HG02678 (cell line): ENCODE measurements at regions not wholly inside any gene's neighbourhood (a gene's known extent, or its start where the extent isn't known, plus 50 kb on each side); places are given as distances from the start of the nearest gene placed in this dataset.
"Not testable (repeated sequence)": the region's sequence is repeated elsewhere in the genome, so short reads cannot be mapped to it uniquely, and the experiment has no call there.

Experiments used
- ATAC-seq: cut with Tn5 transposase; IDR thresholded peaks from one replicate; pipeline ENCODE4 v1.9.1; 2021; ENCODE audit warnings: mild to moderate bottlenecking, moderate library complexity; ENCODE audit not compliant: unreplicated experiment

DNA sequence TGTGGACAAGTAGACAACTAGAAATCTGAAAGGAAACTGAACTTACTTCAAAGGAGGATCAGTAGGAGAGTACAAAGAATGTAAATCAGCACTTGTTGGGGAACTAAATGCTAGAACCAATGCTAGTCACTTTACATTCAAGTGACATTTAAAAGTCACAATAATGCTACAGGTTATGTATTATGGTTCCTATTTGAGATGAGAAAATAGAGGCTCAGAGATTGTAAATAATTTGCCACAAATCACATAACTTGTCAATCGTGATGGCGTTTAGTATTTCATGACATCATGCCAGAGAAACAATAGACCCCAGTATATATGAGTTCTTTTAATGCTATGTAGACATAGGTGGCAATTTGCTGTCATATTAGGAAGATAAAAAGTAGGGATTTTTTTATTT lies 467.8 kb upstream of the CBLB start:
- no peak for ATAC-seq

DNA sequence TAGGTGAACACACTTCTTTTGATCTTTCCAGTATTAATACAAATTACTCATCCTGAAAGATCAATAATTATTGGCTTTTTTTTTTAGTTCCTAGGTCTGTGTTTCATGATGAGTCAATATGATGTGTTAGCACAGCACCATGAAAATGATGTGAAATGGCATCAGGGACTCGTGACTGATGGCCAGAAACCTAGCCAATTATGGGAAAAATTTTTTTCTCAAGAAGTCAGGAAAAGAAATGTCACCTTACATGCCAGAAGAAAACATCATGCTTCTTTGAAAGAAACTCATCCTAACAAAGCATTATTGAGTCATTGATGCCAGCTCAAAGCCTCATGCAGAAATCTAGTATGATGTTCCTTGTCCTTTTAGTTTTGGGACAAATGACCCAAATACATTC lies 468.3 kb upstream of the CBLB start:
- ATAC-seq: no peak

DNA sequence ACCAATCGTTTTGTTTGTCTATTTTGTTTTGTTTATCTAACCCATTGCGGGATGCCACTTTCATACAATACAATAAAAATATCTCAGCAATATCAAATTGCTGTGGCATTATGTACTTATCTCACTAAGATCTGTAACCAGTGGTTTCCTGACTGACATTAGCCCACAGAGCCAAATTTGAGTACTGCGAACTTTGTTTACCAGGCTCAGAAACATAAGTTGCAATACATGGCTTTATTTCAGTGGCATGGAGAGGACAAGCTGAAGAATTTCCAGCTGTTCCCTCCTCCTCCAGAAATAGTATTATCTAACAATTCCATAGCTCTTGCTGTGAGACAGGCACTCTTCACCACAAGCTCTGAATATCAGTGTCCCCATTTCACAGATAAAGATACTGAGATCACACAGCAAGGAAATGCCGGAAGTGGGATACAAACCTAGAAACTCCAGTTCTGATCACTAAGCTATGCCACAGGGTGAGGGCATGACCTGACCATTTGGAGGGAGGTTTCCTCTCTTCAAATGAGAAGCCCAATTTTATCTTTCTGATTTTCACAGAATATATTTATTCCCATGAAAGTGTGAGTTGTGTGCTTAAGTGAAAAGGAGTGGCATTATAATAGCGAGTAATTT lies 469.9 kb upstream of the CBLB start:
- ATAC-seq: no peak

DNA sequence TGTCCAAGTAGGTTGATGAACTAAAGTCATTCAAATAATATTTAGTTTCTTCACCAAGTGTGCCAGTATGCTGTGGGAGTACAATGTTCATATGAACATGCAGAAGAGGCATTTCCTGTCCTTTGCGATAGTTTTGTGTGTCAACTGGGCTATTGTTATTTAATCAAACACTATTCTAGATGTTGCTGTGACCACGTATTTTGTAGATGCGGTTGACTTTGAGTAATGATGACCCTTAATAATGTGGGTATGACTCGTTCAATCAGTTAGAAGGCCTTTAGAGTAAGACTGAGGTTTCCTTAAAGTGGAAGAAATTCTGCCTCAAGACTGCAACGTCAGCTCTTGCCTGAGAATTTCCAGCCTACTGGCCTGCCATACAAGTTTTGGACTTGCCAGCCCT lies 470.7 kb upstream of the CBLB start:
- no peak for ATAC-seq

DNA sequence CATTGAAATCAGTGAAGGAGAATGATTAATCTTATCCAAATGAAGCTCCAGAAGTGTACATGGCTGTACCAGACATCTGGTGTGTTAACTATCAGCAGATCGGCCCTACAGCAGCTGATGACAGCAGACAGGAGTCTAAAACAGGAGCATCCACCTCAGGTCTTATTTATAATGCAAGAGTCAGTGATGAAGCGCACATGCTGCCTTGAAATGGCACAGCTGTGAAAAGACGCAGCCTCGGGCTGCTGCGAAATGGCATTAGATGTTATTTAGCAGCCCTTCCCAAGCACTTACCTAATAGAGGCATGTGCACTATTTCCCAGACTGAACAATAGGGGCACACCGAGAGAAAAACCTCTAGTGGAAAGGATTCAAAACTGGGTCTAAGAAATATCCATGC lies 472.3 kb upstream of the CBLB start:
- no peak for ATAC-seq

DNA sequence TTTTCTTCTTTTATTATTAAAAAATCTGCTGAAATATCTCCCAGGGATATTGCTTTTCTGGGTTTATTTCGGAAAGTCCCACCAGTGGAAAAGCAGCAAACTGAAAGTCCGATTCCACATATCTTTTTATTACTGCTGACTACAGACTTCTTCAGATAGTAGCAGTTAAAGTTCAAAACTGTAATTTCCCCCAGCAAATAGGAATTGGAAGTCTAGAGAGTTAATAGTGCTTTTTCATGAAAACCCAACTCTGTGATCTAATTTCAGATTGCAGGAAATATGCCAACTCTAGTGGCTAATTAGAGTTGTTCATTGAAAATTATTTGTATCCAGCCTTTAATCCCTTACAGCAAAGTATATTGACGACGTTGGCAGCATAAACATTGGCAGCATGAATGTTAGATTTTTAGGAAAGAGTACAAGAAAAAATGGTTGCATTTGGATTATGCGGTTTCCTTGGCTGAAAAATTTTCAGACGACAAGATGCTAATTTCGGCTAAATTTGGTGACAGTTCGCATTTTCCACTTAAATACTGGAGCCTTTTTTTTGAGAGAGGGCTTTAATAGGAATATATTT lies 472.9 kb upstream of the CBLB start:
- ATAC-seq: no peak

DNA sequence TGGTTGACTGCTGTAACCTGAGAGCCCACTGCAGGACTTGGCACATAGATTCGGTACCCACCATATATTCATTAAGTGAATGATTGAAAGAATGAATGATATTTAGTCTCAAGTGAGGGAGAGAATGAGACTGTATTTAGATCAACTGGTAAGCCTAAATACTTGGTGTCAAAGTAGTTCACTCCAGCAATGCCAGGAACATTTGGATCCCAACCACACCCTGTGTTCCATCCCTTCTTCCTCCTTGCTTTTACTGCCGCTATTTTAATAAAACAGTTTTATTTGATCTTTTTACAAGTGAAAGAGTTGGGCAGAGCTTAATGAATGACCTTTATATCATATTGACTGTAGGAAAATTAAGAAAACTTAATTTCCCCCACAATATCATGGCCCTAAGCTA lies 473.6 kb upstream of the CBLB start:
- ATAC-seq: no peak

DNA sequence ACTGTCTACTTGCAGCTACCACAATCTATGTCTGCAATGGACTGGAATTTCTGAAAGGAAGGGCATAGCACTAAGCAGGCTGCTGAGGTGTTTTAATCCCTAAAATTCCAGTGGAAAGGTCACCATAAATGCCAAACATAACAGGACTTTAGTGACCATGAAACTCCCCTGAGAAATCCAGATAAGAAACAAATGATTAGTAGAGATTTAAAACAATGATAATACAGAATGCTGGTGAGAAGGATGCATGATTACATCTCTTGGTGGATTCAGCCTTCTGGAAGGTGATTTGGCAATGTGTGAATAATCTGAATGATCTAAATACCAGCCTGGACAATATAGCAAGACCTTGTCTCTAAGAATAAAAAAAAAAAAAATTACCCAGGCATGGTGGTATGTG lies 475.0 kb upstream of the CBLB start:
- ATAC-seq: no peak

DNA sequence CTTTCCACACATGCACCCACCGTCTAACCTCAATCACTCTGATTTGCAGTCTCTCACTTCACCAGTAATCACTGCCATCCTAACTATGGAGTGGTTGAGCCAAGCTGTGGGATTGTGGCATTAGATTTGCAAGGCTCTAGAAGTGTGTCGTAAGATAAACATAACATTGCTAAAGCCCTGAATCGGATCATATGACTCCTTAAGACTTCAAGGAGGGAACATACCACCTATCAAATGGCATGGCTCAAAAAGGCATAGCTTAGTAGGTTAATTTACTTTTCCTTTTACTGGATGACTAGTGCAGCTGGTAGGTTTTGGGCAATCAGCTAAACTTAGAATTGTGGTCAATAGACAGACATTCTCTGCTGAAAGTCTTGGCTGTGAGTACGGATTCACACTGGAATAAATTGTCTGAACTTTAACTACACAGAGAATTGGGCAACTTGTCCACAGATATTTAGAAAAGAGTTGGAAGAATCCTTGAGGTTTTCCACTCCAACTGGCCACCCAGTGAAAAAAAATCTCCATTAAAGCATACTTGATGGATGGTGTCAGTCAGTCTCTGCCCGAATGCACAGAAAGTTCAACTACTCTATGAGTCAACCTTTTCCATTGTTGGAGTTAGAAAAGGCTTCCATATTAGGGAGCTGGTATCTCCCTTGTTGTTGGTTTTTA lies 476.7 kb upstream of the CBLB start:
- ATAC-seq: no peak

DNA sequence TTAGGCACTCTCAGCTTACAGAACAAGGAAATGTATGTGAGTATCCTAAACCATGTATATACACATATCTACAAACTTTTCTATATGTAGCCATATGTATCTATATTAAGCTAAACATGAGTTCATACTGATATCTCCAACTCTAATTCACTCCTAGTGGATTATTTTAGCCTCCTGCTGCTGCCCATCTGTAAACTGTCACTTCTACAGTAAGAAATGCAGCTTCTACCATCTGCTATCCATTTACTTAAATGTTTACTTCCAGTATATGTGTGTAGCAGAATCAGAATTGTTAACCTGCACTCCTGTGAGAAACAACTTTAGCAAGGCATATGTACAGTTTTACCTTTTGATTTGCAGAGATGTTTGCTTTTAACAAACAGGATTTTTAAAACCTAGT lies 478.5 kb upstream of the CBLB start:
- no peak for ATAC-seq

DNA sequence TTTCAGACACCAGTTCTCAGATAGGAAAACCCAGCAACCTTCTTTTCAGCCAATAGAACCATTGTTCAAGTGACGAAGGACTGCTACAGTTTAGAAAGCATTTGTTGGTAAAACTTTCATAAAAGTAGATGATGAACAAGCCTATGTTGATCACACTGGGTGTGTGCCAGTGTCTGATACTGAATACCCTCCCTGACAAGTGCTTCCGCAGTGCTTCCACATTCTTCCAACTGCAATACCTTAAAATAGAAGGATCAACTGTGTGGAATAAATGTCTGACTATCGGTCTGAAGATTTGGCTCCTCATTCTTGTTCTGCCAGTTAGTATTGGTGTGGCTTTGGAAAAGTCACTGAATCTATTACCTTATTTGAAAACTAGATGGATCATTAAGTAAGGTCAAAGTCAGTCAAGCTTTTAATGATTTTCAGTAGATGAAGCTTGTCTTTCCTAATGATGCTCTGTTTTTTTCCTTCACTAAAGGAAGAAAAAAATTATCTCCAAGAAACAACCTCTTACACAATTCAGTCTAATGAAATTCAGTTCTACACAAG lies 479.4 kb upstream of the CBLB start:
- ATAC-seq: no peak

DNA sequence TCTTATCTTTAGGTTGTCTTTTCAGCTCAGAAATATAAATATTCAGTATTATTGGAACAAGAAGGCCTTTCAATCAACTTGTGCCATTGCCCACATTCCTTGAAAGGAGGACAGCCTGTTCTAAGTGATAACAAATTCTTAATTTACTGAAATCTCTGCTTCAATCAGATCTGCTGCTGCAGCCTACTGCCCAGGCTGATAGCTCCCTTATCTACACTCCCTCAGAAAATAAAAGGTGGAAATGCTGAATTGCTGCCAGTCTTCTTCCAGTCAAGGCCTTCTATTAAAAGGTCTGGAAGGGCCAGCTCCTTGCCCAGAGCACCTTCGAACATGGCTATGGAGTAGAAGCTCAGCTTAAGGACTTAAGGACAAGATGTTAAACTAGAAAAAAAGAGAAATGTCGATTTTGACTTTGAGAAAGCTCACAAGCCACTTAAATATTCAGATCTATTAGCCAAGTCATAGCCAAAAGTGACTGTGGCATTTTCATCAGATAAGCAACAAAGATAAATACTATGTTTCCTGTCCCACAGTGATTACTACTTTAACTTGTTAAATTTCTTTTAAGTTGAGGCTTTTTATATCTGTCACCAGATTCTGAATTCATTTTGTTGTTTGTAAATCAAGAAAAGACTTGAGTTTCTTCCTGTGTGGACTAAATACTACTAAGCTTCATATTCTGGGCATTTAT lies 480.5 kb upstream of the CBLB start:
- ATAC-seq: no peak

DNA sequence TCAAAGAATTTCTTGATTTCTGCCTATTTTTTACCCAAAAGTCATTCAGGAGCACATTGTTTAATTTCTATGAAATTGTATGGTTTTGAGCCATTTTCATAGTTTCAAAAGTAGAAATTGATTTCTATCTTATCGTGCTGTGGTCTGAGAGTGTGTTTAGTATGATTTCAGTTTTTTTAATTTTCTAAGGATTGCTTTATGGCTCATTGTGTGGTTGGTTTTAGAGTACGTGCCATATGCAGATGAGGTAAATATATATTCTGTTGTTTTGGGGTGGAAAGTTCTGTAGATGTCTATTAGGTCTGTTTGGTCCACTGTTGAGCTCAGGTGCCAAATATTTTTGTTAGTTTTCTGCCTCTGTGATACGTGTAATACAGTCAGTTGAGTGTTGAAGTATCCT lies 487.1 kb upstream of the CBLB start:
- no peak for ATAC-seq

DNA sequence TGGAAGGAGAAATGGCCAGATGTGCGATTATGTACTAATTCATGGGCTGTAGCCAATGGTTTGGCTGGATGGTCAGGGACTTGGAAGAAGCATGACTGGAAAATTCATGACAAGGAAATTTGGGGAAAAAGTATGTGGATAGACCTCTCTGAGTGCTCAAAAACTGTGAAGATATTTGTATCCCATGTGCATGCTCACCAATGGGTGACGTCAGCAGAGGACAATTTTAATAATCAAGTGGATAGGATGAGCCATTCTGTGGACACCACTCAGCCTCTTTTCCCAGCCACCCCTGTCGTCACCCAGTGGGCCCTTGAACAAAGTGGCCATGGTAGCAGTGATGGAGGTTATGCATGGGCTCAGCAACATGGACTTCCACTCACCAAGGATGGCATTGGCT lies 490.9 kb upstream of the CBLB start:
- no peak for ATAC-seq

DNA sequence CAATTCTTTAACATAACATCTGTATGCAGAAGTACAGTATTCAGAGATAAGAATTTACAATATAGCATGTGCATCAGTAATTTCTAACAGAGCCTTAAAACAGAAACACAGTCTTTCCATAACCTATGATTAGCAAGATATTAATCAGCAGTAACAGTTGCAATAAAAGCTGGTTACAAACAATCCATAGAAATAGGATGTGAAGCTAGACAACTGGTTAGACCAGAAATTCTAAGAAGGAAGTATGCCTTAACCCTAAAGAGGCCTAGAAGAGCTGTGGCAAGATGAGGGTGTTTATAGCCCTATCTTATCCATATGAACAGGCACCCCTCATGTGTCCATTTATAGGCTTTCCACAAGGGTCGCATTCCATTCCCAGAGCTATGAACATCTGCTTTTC lies 492.1 kb upstream of the CBLB start:
- ATAC-seq: not testable (repeated sequence)

DNA sequence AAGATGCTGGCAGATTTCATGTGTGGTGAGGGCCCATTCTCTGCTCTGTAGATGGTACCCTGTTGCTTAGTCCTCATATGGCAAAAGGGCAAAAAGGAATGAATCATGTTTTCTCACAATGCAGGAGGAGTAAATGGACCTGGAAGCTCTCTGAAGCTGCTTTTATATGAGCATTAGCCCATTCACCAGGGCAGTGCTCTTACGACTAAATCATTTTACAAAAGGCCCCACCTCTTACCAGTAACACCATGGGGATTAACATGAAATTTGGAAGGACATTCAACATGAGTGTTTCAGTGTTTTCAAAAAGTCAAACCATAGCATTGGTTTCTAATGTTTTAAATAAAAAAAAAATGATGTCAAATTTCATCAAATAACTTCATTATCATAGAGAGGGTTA lies 495.7 kb upstream of the CBLB start:
- ATAC-seq: no peak

DNA sequence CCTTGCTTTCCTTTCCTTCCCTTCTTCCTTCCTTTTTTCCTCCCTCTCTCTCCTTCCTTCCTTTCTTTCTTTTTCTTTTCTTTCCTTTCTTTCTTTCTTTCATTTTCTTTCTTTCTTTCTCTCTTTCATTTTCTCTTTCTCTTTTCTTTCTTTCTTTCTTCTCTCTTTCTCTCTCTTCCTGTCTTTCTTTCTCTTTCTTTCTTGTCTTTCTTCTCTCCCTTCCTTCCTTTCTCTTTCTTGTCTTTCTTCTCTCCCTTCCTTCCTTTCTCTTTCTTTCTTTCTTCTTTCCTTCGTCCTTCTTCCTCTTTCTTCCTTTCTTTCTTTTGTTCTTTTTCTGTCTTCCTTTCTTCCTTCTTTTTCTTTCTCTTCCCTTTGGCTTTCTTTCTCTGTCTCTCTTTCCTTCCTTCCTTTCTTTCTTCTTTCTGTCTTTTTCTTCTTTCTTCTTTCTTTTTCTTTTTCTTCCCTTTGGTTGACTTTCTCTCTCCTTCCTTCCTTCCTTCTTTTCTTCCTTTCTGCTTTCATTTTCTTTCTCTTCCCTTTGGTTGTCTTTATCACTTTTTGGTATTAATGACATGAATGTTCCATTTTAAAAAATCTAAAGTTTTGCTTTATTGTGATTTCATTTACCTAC lies 496.4 kb upstream of the CBLB start:
- ATAC-seq: no peak

DNA sequence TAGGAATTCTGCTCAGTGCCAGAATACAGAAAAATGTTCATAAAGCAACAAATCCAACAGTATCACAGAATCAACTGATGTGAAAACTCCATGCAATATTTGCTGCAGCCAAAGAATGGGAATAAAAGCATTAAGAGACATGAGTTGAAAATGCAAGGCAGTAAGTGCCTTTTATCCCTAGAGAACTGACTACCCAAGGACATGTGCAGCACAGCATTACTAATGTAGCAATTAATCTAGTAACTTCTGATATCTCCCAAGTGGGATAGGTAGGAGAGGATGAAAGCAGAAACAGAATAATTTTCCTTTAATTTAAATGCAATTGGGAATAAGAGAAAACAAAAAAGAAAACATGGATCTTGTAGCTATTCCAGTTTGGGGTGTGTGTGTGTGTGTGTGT lies 497.5 kb upstream of the CBLB start:
- no peak for ATAC-seq

DNA sequence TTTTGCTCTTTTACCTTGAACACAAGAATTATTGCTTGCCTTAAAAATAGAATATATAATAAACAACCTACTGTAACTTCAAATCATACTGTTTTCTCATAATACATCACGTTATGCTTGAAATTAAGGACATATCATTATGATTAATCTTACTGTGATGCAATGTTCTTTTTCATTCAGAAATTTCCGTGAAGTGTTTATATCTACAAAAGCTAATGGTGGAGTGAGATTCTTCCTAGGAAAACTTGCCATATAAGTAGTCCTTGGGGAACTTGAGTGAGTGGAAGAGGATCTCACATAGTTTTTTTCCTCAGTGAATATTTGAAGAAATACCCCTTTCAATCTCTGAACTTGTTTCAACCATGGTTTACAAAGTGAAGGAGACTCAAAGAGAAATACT lies 498.7 kb upstream of the CBLB start:
- no peak for ATAC-seq

DNA sequence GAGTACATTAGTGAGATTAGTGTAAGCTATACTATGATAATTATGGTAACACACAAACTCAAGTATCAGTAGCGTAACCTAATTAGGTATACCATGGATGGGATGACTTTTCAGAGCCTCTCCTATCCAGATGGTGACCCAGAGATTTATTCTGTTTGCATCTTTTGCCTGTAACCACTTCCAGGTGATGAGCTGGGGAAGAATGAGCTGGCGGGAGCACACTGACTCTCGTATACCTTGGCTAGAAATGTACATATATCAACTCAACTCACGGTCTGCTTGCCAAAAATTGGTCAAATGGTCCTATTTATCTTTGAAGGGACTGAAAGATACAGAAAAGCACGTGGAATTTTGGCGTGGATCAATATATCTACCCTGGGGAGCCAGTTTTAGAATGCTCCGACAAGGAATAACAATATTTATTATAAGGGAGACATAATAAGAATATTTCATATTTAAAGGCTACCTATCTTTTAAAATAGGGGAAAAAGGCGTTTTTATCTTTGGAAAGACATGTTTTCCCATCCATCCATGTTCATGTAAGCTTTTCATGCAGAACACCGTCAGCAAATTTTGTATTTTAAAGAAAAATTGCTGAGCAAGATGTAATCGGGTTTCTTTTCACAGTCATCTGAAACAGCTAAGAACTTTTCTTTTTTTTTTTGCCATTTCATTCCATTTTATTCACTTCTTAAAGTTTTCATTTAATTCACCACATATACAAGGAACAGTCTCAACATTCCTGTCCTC lies 502.6 kb upstream of the CBLB start:
- no peak for ATAC-seq
